Fibroblast of skin of left quadriceps (primary cell): ENCODE measurements at regions not wholly inside any gene's neighbourhood (a gene's known extent, or its start where the extent isn't known, plus 50 kb on each side); places are given as distances from the start of the nearest gene placed in this dataset.

Source experiments
- DNase-seq, 2 experiments: peaks; one replicate each; pipeline ENCODE4 v3.0.0-alpha.2; 2013; ENCODE audit warnings: low read depth in 2 of 2

DNA sequence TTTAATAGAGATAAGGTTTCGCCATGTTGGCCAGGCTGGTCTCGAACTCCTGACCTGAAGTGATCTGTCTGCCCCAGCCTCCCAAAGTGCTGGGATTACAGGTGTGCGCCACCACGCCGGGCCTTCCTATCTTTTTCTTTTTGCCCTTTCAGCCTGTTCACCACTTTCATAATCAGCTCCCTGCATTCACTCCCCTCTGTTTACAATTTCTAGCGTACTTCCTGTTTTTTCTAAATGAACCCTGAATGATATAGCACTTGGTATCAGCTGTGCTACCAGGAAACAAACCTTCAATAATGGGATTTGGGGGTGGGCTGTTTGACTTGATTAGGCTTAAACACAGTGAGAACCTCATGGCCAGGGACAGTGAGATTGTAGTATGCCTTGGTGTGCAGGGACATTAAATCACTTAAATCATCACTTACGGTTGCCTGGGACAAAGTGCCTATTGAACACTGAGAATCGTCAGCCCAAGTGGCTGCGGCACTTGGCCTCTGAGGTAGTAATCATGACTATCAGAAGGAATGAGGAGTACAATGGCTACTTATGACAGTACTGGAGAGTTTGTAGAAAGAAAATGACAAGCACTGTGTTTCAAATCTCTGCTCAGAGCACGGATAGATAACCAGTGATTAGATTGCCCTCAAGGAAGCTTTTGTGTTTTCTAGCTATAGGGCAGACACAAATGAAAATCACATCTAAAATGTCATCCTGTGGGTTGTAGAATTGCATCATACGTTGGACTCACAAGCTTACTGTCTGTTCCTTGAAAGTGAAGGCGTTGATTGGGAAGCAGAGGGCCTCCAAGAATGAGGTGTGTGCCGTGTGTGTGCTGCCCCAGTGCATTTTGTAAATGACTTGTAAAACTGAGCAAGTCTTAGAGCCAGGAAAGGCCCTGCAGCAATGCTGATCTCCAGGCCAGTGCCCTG lies 661.8 kb downstream of the MATN1 start:
- no peak for DNase-seq

DNA sequence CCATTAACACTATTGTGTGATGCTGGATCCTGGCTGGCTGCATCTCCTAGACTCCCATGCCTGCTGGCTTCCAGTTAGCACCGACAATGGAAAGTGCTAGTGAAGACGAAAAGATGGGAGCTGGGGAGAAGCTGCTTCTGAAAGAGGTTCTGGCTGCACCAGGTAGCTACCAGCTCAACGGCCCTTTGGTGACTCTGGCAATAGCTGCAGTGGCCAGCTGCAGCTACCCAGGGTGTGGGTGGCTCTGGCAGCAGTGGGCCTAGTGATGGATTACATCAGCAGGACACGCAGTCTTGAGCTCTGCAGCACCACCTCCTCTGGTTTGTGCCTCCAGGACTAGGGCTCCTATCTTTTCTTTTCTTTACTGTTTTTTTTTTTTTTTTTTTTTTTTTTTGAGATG lies 662.6 kb downstream of the MATN1 start:
- DNase-seq: no peak

DNA sequence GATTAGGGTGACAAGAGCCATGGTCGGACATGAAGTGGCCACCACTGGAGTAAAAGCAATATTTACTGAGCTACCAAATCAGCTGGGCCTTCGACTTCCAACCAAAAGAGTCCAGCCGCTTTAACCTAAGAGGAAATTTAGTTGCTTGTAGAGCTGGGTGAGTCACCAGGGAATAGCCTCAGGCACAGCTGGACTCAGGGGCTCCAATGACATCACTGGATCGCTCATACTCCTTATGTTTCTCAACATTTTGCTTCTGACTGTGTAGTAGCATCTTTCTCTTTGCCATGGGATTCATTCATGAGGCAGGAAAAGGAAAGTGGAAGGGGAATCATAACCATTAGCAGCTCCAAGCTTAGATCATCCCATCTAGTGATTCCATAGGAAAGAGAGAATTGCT lies 664.4 kb downstream of the MATN1 start:
- DNase-seq: peak; percentile 38 to 42

DNA sequence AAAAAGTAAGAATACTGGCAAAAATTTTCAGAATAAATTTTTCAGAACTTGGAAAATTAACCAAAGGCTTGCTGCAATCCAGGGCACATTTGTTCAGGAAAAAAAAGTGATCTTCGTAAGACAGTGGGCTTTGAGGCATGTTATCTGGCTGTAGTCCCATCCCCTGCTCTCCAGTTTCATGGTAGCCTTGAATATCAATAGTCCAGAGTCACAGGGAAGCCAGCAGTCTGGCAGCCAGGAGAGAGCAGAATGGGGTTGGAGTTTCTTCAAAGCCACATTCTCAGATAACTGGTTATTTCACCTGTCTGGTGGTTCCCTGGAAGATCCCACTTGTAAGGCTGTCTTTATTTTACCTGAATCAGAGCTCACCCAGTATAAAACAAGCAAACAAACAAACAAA lies 669.3 kb downstream of the MATN1 start:
- DNase-seq: no peak

DNA sequence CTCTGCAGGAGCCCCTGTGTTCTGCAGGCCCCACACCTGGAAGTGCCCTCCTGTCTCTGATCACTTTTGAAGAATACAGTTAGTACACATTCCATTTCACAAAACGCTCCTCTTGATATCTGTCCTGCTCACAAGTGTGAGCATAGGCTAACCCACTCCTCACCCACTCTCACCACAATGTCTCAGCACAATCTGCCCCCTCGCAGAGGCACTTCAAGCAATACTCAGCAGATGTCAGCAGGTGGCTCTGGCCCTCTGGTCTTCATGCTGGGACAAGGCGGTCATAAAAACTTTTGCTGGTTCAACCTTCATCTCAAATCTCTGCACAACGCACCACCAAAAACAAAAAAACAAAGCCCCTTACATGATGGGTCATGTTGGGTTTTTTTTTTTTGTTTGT lies 671.2 kb downstream of the MATN1 start:
- no peak for DNase-seq

DNA sequence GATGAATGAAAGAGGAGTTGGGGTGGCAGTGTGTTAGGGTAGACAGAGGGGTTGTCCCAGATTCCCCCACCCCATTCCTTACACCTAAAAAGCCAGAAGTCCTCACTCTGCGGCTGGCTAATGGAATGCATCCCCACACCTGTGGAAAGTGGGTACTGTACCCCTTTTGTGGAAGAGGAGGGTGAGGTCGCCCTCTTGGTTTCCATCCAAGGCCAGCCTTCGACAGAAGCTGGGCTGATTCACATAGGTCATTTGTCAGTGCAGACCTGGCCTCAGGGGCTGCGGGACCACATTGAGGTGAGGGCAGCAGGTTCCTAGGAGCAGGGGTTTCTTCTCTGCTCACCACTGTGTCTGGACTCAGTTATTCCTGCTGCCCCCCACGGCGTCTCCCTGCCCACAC lies 671.6 kb downstream of the MATN1 start:
- no peak for DNase-seq

DNA sequence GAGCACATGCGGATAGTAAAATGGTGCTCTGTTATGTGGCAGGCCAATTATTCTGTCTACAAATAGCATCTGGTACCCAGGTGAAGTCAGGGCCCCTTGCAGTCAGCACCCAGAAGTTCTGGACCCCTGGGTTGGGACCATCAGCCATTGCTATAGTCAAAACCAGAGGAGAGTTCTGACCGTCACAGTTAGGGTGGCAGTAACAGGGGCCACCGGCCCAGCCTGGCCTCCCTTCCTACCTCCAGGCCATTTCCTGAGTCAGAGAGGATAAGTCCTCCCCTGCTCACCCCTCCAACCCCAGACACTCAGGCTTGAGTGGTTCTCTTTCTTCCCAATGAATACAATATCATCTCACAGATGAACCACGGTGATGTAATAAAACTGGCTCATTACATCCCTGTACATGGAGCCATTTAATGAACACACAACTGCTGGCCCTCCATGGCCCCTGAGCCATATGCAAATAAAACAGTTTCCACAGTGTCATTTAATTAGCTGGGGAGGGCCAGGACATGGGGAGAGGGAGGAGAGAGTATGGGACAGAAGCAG lies 673.6 kb downstream of the MATN1 start:
- no peak for DNase-seq

DNA sequence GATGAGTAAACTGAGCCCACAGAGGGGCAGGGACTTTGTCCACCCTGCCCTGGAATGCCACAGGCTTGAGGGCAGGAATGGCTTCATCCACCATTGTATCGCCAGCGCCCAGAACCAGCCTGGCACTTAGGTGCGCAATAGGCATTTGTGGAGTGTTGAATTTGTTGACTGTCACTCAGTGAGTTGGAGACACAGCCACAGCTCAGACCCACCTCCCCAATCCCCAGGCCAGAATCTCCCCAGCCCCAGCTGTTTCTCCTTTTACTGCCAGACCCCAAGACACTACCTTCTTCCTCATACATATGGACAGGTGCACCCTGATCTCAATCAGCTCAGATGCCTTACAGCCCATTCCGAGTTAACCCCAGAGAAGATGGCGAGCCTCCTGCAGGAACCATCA lies 674.5 kb downstream of the MATN1 start:
- no peak for DNase-seq

DNA sequence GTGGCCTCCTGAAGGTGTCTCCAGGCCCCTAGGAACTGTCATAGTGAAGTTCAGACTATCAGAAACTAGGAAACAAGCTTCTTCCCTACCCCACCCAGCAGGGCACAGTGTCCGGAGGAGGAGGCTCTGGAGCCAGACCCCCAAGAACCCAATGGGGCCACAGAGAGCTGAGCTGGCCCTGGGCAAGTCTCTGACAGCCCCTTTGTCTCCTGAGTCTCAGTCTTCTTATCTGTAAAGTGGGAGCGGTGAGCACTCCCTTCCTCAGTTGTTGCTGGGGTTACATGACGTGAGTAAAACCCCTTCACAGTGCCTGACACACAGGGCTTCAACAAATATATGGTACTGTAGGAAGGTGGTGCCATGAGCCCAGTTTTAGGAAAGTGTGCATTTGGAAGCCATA lies 675.8 kb downstream of the MATN1 start:
- DNase-seq: no peak

DNA sequence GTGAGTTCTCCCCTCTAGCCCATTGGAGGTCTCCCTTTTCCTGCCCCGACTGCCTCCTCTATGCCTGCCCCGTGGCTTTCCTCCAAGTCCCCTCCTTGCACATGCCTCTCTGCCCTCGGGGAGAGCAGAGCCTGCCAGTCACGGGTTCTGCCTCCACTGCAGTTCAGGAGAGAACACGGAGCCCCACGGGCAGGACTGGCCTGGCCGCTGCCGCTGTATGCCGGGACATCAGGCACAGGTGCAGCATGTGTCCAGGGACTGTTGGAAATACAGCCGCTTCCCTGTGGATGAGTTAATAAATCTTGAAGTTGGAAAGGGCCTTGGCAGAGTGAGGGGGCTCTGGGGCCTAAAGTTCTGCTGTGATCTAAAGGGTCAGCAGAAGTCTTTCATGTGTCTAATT lies 676.6 kb downstream of the MATN1 start:
- DNase-seq: no peak

DNA sequence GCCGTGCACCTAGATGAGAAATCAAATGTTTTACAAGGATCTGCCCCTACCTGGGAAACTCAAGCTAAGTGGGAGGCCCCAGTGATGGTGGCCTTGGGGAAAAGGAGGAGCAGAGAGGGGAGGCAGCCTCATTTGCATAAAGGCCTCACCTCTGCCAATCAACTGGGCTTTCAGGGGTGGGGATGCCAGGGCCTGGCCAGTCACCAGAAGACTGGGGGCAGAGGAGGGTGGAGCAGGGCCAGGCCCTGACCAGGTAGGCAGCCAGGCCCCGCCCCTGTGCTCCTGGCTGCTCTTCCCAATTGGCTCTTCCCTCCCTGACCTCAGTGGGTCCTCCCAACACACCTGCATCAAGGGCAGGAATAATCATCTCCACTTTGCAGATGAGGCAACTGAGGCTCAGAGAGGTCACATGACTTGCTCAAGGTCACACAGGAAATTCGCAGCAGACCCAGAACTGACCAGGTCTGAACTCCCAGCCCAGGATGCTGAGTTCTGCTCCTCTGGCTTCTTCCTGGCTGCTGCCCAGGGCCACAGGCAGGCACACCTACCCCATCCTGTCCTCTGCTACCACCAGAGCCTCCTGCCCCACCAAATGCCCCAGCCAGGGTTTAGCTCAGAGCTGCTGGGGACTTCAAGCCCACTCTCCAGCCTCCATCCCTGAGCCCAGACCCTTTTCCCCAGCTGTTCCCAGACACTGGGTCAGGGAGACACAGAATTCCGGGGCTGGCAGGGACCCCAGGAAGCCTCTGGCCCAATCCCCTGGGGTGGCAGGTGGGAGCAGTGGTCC lies 677.9 kb downstream of the MATN1 start:
- no peak for DNase-seq

DNA sequence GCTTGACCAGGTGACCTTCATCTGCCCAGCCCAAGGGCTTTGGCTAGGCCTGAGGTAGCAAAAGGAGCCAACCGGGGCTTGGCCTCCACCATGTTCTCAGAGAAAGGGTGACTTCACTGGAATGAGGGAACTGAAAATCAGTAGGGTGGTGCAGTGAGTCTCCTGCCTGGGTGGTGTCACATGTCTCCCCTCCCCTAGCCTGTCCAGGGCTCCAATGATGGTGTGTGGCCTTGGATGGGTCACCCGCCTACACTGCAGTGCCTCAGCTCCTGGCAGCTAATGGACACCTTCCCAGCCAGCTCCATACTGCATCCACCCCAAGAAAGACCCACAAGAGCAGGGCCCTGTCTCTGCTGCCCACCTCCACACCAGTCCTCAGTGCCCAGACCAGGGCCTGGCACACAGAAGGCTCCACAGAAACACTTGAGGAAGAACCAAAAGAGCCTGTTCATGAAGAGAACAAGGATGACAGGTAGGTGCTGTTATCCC lies 678.7 kb downstream of the MATN1 start:
- no peak for DNase-seq

DNA sequence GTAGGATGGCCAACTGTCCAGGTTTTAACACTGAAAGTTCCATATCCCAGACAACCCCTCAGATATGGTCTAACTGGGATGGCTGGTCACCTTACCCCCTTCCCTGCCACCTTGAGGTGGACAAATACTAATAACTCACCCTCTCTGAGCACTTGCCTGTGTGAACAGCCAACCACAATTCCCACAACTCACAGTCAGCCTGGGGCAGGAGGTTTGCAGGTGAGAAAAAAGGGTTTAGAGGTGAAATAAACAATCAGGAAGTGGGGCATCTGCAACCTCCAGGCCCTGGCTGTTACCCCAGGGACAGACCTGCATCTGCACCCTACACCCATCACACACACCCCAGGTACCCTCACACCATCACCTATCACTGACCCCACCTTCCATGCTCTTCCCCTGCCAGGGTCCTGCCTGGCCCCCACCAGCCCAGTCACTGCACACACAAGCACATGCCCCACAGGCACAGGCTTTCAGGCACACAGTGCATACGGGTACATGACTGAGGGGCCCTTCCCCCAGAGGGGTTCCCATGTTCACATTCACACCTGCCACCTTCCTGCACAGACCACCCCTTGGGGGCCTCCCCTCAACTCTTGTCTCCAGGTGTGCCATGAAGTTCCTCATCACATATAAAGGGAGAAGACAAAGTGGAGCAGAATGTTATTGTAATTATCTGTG lies 679.5 kb downstream of the MATN1 start:
- DNase-seq: no peak

DNA sequence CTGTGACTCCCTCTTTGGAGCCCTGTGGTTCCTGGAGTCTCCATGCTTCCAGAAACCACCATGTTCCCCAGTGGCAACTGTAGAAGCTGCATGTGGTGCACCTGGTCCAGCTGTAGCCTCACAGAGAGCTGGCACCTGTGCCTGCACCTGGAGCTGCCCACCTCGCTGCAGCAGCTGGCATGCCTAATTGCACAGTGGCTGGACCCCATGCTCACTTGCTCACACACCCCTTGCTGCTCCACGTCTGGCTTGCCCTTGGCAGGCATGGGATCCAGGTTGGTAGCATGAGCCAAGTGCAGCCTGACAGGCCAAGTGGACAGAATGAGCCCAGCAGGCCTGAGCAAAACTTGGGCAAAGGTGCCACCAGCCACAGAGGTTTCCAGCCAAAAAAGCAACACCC lies 680.1 kb downstream of the MATN1 start:
- DNase-seq: no peak

DNA sequence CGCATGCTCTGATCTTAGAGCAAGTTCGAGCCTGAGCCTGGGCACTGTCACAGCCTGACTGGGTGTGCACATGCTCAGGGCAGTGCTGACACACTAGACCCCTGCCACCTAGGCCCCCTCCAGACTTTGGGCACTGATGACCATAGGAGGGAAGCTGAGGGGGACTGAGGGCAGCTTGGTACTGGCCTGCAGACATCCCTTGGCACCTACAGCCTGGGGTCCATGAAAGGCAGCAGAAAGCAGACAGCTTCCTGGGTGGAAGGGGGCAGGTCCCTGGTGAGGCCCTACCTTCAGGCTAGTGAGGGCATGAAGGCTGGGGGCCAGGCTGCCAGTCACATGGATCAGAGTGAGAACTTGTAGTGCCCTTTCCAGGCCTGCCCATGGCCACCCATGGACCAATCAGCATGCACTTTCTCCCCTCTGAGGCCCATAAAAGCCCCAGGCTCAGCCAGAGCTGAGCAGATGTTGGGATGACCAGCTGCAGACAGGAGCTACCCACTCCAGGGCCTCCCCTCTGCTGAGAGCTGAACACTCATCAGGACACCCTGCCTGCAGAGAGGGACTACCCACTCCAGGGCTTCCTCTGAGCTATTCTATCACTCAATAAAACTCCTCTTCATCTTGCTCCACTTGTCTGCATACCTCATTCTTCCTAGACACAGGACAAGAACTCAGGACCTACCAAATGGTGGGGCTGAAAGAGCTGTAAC lies 680.8 kb downstream of the MATN1 start:
- no peak for DNase-seq

DNA sequence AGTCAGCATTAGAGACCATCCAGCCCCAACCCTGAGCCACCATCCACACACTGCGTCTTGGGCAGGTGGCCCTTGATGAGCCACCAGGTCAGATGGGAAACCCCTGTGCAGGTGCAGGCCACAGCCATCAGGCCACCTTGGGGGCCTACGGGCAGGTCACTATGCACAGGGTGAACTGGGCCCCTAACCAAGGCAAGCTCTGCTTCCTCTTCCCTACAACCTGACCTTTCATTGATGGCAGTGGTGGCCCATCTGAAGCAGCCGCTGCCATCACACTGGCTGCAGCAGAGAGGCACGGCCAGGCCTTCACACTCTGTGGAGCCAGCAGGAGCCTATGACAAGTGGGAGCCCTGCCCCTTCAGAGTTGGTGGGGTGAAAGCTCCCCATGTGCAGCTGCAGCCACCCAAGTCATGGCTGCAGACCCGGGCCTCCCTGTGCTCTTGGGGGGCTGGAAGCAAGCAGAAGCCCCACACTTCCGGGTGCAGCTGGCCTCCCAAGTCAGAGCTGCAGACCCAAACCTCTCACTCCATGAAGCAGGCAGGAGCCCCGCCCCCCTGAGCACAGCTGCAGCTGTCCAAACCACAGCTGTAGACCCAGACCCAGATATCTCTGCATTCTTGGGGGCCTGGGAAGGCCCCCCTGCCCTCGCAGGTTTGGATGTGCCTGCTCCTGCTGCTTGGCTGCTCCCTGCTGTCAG lies 681.5 kb downstream of the MATN1 start:
- no peak for DNase-seq

DNA sequence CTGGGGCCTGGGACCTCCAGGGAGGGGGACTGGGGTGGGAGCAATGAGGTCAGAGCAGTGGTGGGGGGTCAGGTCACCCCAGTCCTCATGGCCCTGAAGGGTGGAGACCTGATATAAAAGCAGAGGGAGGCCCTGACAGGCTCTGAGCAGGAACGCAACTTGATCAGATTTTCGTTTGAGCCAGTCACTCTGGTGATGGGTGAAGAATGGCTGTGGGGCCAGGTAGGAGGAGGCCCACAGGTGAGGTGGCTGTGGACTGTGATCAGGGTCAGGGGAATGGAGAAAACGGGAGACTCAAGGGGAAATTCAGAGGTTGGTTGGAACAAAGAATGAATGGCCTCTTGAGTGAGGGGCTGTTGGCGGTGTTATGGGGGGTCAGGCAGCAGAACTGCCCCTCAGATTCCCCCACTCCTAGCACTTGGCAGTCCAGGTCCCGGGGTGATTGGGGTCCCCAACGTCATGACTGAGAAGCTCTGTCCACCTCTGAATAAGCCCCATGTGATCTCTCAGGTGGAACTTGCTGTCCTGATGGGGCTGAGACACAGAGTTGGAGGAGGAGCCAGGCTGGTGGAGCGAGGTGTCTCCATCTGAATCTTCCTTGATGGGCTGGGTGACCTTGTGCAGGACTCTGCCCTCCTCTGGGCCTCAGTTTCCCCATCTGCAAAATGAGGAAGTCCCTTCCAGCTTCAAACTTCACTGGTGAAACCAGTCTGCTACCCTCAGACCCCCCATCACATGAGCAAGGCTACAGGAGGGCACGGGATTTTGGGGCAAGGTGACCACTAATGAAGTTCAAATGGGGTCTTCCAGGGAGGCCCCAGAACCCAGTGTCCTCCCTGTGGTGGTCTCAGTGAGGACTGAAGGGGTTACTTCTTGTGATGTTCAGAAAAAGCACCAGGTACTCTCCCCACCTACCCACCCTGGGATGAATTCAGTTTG lies 683.0 kb downstream of the MATN1 start:
- no peak for DNase-seq

DNA sequence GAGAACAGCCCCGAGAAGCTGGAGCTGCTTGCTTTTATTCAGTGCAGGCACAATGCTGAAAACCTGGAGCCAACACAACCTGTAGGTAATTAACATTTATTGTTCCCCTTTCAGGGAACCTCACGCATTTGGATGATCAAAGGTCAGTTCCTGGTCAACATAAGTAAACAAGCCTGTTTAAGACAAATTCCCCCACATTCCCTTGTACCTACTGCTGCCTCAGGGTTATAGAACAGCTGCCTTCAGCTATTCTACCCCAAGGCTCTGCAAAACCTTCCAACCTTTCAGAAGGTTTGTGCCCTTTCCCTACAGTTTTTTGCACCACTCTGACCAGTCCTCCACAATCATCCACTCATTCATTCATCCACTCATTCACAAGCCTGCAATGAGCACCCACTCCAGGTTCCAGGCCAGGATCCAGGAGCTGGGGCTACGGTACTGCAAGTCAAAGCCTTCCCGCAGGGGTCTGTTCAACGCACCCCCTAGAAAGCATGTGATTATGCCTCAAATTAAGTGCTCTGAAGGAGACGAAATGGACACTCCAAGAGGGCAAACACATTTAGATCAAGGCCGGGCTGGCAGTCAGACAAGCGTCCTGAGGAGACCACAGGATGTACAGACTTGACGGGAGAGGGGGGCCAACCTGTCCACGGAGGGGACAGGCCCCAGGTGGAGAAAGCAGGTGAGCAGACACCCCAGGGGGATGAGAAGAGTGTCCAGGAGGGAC lies 683.9 kb downstream of the MATN1 start:
- DNase-seq: no peak
